ENCODE measurements at regions not wholly inside any gene's neighbourhood (a gene's known extent, or its start where the extent isn't known, plus 50 kb on each side); places are given as distances from the start of the nearest gene placed in this dataset.

DNA sequence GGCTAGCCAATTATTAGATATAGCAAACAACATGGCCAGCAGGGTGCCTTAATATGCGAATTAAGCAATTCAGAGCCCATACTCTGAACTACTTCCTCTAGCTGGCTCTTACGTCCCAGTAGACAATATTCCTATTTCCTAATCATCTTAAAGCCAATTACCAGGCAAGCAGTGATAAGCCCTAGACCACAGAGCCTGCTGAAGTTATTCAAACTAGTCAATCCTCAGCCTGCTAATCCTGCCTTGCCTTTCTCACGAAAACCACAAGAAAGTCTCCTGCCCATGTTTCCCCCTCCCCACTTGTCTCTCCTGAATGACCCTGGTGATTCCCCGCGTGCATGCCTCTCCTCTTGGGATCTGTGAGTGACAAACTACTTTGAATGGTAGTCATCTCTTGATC is 86.8 kb upstream of the CACNA2D1 start:
- H3K27me3 ChIP-seq (ENCODE audit: control insufficient read depth, insufficient read depth, low read length) = no peaks in the 10 kb centered on the region
- H3K4me2 ChIP-seq (ENCODE audit: extremely low read depth, insufficient read depth, low read length) = no peak overlapping the region
- no peaks in the 10 kb centered on the region for H3K36me3 ChIP-seq (ENCODE audit: control insufficient read depth, insufficient read depth, low read length)
- H3K9me3 ChIP-seq (ENCODE audit: control insufficient read depth, insufficient read depth, low read depth, low read length) = no peaks in the 10 kb centered on the region
- H3K79me2 ChIP-seq (ENCODE audit: control insufficient read depth, insufficient read depth, low read length) = no peaks in the 10 kb centered on the region
- H4K20me1 ChIP-seq (ENCODE audit: control insufficient read depth, extremely low read depth, insufficient read depth, low read length) = no peaks in the 10 kb centered on the region
- H3K4me3 ChIP-seq (replicated peaks in 1 of 4; ENCODE audit: control extremely low read depth in 1 of 4, insufficient read depth in 1 of 4, low read depth in 3 of 4, low read length in 4 of 4) = no peak overlapping the region
- no peak overlapping the region for H3K9ac ChIP-seq (ENCODE audit: insufficient read depth, low read length)
- no peak for TF ChIP-seq EZH2 (IDR thresholded peaks at IDR 0.05; ENCODE audit: low read length, missing control alignments)
- TF ChIP-seq CTCF (conservative IDR thresholded peaks at IDR 0.05 in 1 of 2, IDR thresholded peaks at IDR 0.05 in 1 of 2; ENCODE audit: low read depth in 1 of 2, low read length in 2 of 2) = no peak
- H3K4me1 ChIP-seq (ENCODE audit: control insufficient read depth, extremely low read depth, insufficient read depth, low read length) = peaks cover 2% of the 10 kb centered on the region
- DNase-seq (ENCODE audit: low read depth in 2 of 2) = peak in 1 of 2 donors; percentile 76
- no peak overlapping the region for H2AFZ ChIP-seq (ENCODE audit: low read length)
- no peak overlapping the region for H3K27ac ChIP-seq (ENCODE audit: insufficient read depth, low read length)

DNA sequence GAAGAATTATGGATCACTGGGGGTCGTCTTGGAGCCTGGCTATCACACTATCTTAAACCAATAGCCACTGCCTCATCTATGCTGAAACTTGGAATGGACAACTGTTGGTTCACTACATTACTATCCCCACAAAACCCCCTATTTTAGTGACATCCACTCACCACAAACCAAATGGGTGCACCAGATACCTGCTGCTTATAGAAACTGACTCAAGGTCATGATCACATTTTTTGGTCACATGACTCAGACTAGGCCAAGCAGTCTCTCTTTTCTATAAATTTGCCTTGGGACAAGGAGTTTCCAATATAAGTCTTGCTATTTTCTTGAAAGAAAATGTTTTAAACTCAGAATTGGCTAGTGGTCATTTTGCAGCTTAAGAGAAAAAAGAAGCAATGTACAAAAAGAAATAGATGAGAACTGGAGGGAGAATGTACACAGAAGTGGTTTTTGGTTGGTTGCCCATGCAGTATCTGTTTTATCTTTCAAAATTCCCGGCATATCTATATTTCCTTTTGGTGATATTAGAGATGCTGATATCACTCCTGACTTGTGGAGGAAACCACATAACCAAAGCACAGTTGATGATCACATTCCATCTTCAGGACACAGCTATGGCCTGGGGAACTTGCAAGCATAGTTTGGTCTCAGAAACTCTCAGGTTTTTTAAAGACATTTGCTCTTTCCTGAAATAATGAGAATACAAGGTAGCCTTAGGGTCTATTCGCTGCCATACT is 85.2 kb upstream of the CACNA2D1 start:
- Histone ChIP-seq H3K9me3 (ENCODE audit: control insufficient read depth, insufficient read depth, low read depth, low read length) (no peaks in the 10 kb centered on the region), H3K4me1 (ENCODE audit: control insufficient read depth, extremely low read depth, insufficient read depth, low read length) (no peaks in the 10 kb centered on the region), H2AFZ (ENCODE audit: low read length) (no peak overlapping the region), H3K79me2 (ENCODE audit: control insufficient read depth, insufficient read depth, low read length) (no peaks in the 10 kb centered on the region), H3K27me3 (ENCODE audit: control insufficient read depth, insufficient read depth, low read length) (no peaks in the 10 kb centered on the region), H3K36me3 (ENCODE audit: control insufficient read depth, insufficient read depth, low read length) (no peaks in the 10 kb centered on the region), H3K9ac (ENCODE audit: insufficient read depth, low read length) (no peak overlapping the region), H3K27ac (ENCODE audit: insufficient read depth, low read length) (no peak overlapping the region), H3K4me2 (ENCODE audit: extremely low read depth, insufficient read depth, low read length) (no peak overlapping the region), H4K20me1 (ENCODE audit: control insufficient read depth, extremely low read depth, insufficient read depth, low read length) (no peaks in the 10 kb centered on the region), H3K4me3 (replicated peaks in 1 of 4; ENCODE audit: control extremely low read depth in 1 of 4, insufficient read depth in 1 of 4, low read depth in 3 of 4, low read length in 4 of 4) (no peak overlapping the region)
- TF ChIP-seq CTCF (conservative IDR thresholded peaks at IDR 0.05 in 1 of 2, IDR thresholded peaks at IDR 0.05 in 1 of 2; ENCODE audit: low read depth in 1 of 2, low read length in 2 of 2) = no peak
- TF ChIP-seq EZH2 (IDR thresholded peaks at IDR 0.05; ENCODE audit: low read length, missing control alignments) = no peak
- DNase-seq (ENCODE audit: low read depth in 2 of 2) = peak in 1 of 2 donors; percentile 85

DNA sequence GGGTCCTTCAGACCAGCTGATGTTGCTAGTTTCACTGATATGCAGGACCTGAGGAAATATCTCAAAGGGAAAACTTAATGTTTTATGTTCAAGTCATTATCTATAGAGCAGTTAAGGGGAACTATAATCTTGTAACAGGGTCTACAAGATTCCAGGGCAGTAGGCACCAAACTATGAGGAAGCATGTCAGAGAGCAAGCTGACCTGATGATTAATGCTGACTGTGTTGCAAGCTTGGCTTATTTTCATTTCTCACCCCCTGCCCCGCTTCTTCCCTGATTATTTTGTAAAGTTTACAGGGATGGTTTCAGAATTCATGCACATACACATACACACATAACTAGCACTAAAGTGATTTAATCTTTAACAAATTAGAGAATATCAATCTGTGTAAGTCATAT is 84.3 kb upstream of the CACNA2D1 start:
- Histone ChIP-seq H4K20me1 (ENCODE audit: control insufficient read depth, extremely low read depth, insufficient read depth, low read length) (no peaks in the 10 kb centered on the region), H2AFZ (ENCODE audit: low read length) (no peak overlapping the region), H3K4me1 (ENCODE audit: control insufficient read depth, extremely low read depth, insufficient read depth, low read length) (no peaks in the 10 kb centered on the region), H3K36me3 (ENCODE audit: control insufficient read depth, insufficient read depth, low read length) (no peaks in the 10 kb centered on the region), H3K9ac (ENCODE audit: insufficient read depth, low read length) (no peak overlapping the region), H3K27ac (ENCODE audit: insufficient read depth, low read length) (no peak overlapping the region), H3K79me2 (ENCODE audit: control insufficient read depth, insufficient read depth, low read length) (no peaks in the 10 kb centered on the region), H3K4me2 (ENCODE audit: extremely low read depth, insufficient read depth, low read length) (no peak overlapping the region), H3K9me3 (ENCODE audit: control insufficient read depth, insufficient read depth, low read depth, low read length) (no peaks in the 10 kb centered on the region), H3K27me3 (ENCODE audit: control insufficient read depth, insufficient read depth, low read length) (no peaks in the 10 kb centered on the region), H3K4me3 (replicated peaks in 1 of 4; ENCODE audit: control extremely low read depth in 1 of 4, insufficient read depth in 1 of 4, low read depth in 3 of 4, low read length in 4 of 4) (no peak overlapping the region)
- DNase-seq (ENCODE audit: low read depth in 2 of 2) = peak; percentile 19 to 57
- no peak for TF ChIP-seq EZH2 (IDR thresholded peaks at IDR 0.05; ENCODE audit: low read length, missing control alignments)

All from fibroblast of lung (primary cell).